ENCODE measurements at regions not wholly inside any gene's neighbourhood (a gene's known extent, or its start where the extent isn't known, plus 50 kb on each side); places are given as distances from the start of the nearest gene placed in this dataset.

GRCh38 chr1:191984856-191985255 is 173.4 kb upstream of the RGS18 start:
- DNase-seq (ENCODE audit: low read depth): no peak
- no peak for TF ChIP-seq CTCF (IDR thresholded peaks at IDR 0.05; ENCODE audit: insufficient read depth, low read depth, low read length)
- no peak overlapping the region for H3K4me3 ChIP-seq (ENCODE audit: low read depth, low read length)

GRCh38 chr1:191992118-191992517 is 166.1 kb upstream of the RGS18 start:
- TF ChIP-seq CTCF (IDR thresholded peaks at IDR 0.05; ENCODE audit: insufficient read depth, low read depth, low read length): no peak
- H3K4me3 ChIP-seq (ENCODE audit: low read depth, low read length): no peak overlapping the region
- no peak for DNase-seq (ENCODE audit: low read depth)

GRCh38 chr1:191993549-191993948 is 164.7 kb upstream of the RGS18 start:
- DNase-seq (ENCODE audit: low read depth): peak; percentile 5
- H3K4me3 ChIP-seq (ENCODE audit: low read depth, low read length): no peak overlapping the region
- TF ChIP-seq CTCF (IDR thresholded peaks at IDR 0.05; ENCODE audit: insufficient read depth, low read depth, low read length): no peak

GRCh38 chr1:192002063-192002462 is 156.2 kb upstream of the RGS18 start:
- H3K4me3 ChIP-seq (ENCODE audit: low read depth, low read length): no peak overlapping the region
- TF ChIP-seq CTCF (IDR thresholded peaks at IDR 0.05; ENCODE audit: insufficient read depth, low read depth, low read length): no peak
- no peak for DNase-seq (ENCODE audit: low read depth)

GRCh38 chr1:192003295-192004077 is 154.8 kb upstream of the RGS18 start:
- H3K4me3 ChIP-seq (ENCODE audit: low read depth, low read length): no peak overlapping the region
- no peak for TF ChIP-seq CTCF (IDR thresholded peaks at IDR 0.05; ENCODE audit: insufficient read depth, low read depth, low read length)
- no peak for DNase-seq (ENCODE audit: low read depth)

GRCh38 chr1:192005976-192006375 is 152.3 kb upstream of the RGS18 start:
- DNase-seq (ENCODE audit: low read depth): no peak
- TF ChIP-seq CTCF (IDR thresholded peaks at IDR 0.05; ENCODE audit: insufficient read depth, low read depth, low read length): no peak
- H3K4me3 ChIP-seq (ENCODE audit: low read depth, low read length): no peak overlapping the region
